ENCODE measurements at regions not wholly inside any gene's neighbourhood (a gene's known extent, or its start where the extent isn't known, plus 50 kb on each side); places are given as distances from the start of the nearest gene placed in this dataset.

GRCh38 chr2:589281-590130 is 87.7 kb downstream of the TMEM18 start:
- H3K4me3 ChIP-seq (ENCODE audit: low read depth, low read length), result no peak overlapping the region
- no peak for DNase-seq (ENCODE audit: low read depth)
- TF ChIP-seq CTCF (IDR thresholded peaks at IDR 0.05; ENCODE audit: low read depth, low read length, missing control alignments), result no peak

DNA sequence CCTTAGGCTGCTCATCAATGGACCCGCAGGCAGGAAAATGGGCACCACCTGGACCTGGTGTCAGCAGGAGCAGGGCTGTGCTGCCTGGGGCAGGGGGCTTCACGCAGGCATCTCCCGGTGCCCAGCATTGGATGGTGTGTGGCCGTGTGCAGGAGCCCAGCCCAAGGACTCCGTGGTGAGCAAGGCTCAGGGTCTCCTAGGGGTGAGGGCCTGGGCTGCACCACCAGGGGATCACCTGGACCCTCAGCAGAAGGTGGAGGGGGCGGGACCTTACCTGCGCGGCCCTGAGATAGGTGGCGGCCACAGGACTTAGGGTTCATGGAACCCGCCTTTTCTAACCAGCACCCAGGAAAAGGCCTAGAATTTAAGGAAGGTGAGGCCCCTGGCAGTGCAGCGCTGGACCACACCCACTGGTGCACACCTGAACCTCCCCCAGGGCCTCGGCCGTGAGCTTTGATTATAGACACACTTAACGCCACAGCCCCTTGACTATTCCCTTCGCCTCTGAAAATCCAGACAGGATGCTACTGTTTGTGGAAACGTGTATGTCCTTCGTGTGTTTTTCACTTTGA is 89.0 kb downstream of the TMEM18 start:
- no peak overlapping the region for H3K4me3 ChIP-seq (ENCODE audit: low read depth, low read length)
- no peak for DNase-seq (ENCODE audit: low read depth)
- TF ChIP-seq CTCF (IDR thresholded peaks at IDR 0.05; ENCODE audit: low read depth, low read length, missing control alignments), result no peak

- no peak for DNase-seq (ENCODE audit: low read depth)
- no peak for TF ChIP-seq CTCF (IDR thresholded peaks at IDR 0.05; ENCODE audit: low read depth, low read length, missing control alignments)
- H3K4me3 ChIP-seq (ENCODE audit: low read depth, low read length), result no peak overlapping the region
These were observed 89.9 kb downstream of the TMEM18 start for GRCh38 chr2:587087-587960.

GRCh38 chr2:586641-587076 is 90.5 kb downstream of the TMEM18 start:
- TF ChIP-seq CTCF (IDR thresholded peaks at IDR 0.05; ENCODE audit: low read depth, low read length, missing control alignments), result no peak
- no peak overlapping the region for H3K4me3 ChIP-seq (ENCODE audit: low read depth, low read length)
- DNase-seq (ENCODE audit: low read depth), result no peak

GRCh38 chr2:584863-585823 is 92.1 kb downstream of the TMEM18 start:
- TF ChIP-seq CTCF (IDR thresholded peaks at IDR 0.05; ENCODE audit: low read depth, low read length, missing control alignments), result no peak
- DNase-seq (ENCODE audit: low read depth), result no peak
- H3K4me3 ChIP-seq (ENCODE audit: low read depth, low read length), result no peak overlapping the region

- DNase-seq (ENCODE audit: low read depth), result no peak
- no peak overlapping the region for H3K4me3 ChIP-seq (ENCODE audit: low read depth, low read length)
- TF ChIP-seq CTCF (IDR thresholded peaks at IDR 0.05; ENCODE audit: low read depth, low read length, missing control alignments), result no peak
These were observed 93.5 kb downstream of the TMEM18 start for GRCh38 chr2:583666-584065.

Measured in GM12864 (cell line).